NCI-H524 treated with DMSO at 0.1 percent for 48 hours (cell line): ENCODE measurements at regions not wholly inside any gene's neighbourhood (a gene's known extent, or its start where the extent isn't known, plus 50 kb on each side); places are given as distances from the start of the nearest gene placed in this dataset.

Experiments used
- DNase-seq: peaks from one replicate; lab custom pipeline; 2025; lab: John Stamatoyannopoulos, UW

DNA sequence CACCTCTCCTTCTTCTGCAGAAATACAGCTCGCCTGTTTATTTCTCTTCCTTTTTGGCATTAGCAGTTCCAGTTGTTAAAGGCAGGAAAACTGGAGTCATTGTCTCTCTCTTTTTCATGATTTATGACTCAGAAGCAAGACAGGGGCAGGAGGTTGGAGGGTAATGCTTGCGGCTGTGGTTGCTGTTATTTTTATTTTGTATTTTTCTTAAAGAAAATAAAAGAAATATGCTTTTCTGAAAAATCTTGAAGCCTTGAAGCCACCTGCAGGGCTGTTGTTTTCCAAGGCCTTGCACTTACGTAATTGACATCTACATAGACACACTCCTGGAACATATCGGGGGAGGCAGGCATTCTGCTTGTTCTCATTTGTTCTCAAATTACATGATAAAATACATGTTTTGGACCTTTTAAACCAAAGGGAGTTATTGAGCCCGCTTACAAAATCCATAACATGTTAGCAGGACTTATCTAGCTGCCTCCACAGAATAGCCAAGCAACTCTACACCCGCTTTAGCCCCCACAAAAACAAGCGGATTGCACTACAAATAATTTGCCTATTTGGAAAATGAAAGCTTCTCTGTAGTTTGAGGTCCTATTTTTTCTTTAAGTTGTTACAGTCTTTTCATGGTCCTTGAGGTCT lies 1004.6 kb upstream of the NR2F2 start:
- DNase-seq = no peak

GRCh38 chr15:95326431-95327182 lies 1003.9 kb upstream of the NR2F2 start:
- no peak for DNase-seq

- no peak for DNase-seq
Measured at GRCh38 chr15:95327183-95327525, 1003.3 kb upstream of the NR2F2 start.

- no peak for DNase-seq
Measured at GRCh38 chr15:95327661-95328060, 1002.8 kb upstream of the NR2F2 start.

DNA sequence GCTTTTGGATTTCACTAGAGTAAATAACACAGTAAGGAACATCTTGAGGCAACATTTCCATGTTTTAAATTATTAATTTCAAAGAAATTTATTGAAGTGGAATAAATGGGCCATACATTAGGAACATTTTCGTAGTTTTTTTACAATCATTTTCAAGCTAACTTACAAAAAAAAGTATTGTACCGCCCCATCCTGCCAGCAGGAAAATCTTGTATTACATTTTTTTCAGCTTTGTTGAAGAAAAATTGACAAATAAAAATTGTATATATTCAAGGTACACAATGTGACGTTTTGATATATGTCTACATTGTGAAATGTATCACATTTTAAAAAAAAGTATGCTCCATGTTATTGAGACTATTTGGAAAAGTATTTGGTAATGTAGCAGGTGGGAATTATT lies 1001.9 kb upstream of the NR2F2 start:
- no peak for DNase-seq

GRCh38 chr15:95329362-95329761 lies 1001.1 kb upstream of the NR2F2 start:
- DNase-seq = no peak

DNA sequence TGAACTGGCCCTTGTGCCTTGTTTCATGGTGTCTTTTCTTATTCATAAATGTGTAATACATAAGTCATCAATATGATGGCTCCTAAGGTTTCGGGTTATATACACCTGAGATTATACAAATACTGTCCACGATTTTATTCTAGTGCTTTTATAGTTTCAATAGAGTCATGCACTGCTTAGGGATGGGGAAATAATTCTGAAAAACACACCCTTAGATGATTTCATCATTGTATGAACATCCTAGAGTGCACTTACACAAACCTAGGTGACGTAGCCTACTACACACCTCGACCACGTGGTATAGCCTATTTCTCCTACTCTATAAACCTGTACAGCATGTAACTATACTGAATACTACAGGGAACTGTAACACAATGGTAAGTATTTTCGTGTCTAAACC lies 988.8 kb upstream of the NR2F2 start:
- DNase-seq = no peak

DNA sequence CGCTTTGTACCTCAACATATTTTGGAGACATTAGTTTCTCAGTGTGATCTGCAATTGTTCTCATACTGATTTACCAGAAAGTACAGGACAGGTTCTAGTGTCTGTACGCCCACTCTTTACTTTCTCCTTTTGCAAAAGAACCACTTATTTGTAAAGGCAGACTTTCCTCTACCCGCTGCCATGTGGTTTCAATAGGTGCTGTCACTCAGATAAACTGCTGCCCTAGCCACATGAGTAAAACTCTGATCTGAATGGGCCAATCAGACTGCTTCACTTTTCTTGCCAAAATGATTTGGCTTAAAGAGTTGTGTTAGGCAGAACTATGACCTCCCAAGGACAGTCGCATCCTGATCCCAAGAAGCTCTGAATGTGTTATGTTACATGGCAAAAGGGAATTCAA lies 984.6 kb upstream of the NR2F2 start:
- no peak for DNase-seq

DNA sequence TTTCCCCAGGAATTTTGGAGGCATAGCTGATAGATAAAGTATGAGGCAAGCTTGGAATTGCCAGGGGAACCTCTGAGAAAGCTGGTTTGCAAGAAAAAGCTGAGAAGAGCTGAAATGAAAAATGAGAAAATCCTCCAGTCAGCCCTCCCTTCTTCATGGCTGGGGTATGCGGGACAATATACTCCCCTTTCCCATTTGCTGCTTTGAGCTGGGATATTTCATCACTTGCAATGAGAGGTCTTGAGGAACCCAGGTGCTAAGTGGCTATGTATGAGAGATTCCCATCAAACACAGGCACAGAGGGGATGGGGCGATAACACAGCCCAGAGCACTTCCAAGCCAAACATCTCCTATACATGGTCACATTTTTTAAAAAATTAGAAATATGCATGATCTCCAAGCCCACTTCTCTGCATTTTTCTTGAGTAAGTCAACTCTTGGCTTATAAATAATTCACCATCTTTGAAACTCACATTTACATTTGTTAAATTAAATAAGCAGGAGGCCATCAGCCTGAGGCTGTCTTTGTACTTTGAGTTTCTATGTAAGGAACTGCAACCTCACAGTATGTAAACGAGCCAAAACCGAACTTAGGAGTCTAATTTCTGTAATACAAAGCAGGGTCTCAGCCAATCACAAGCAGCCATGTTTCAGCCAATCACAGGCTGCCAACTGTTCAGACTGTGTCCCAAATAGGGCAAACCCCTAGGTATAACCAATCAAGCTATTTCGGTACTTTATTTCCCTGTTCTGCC lies 983.6 kb upstream of the NR2F2 start:
- no peak for DNase-seq

- no peak for DNase-seq
Measured at GRCh38 chr15:95347837-95348236, 982.7 kb upstream of the NR2F2 start.

DNA sequence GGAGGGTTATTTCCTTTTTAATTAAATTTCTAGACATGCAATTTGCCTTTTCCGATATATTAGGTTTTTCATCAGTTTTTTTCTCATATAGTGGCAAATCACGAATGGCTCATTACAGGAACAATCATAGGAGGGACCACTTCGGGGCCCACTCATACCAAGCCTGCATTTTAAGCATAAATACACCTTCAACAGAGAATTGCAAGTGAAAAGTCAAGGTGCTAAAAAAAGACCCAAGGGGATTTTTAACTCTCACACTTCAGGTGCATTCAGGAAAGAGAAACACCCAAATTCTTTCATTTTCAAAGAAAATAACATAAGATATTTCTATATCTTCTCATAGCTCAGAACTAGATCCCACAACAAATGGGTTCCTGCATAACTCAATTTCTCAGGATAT lies 979.6 kb upstream of the NR2F2 start:
- no peak for DNase-seq

DNA sequence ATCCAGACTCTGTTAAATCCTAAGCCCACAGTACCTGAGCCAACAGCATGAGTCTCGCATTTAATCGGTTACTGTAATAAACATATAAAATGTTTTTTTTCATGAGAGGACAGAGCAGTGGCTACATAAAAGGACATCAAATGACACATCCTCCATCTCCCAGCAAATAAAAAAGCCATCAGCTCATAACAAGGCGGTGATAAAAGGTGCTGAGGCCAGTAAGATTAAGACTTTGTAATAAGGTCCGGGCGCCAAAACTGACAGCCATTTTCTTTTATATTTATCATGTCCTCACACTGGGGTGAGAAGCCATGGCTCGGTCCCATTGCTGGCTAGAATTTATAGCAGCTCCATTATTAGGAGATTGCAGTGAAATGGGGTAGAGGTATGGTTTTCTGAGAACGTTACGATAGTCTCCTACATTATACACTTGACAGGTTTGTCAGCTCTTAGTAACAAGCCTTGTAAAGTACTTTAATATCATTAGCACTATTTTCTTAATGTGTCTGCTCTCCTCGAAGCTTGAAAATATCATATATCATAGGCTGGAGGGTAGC lies 977.8 kb upstream of the NR2F2 start:
- no peak for DNase-seq

DNA sequence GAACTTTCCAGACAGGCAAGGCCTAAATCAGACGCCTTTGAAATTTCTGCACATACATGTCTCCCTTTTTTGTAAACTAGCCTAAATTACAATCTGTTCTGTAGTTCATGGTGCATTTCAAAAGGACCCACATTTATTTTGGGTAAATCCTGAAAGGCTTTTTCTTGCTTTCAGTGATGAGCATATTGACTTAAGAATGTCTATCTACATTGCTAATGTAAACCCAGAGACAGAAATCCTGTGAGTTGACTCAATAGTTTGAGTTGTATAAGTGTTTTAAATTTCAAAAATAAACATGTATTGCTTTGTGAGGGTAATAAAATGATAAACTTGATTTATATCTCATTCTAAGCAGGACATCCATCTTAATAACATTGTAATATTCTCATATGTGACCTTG lies 977.0 kb upstream of the NR2F2 start:
- DNase-seq = no peak

GRCh38 chr15:95359966-95360365 lies 970.5 kb upstream of the NR2F2 start:
- no peak for DNase-seq

- DNase-seq = no peak
Measured at GRCh38 chr15:95362306-95362705, 968.2 kb upstream of the NR2F2 start.

DNA sequence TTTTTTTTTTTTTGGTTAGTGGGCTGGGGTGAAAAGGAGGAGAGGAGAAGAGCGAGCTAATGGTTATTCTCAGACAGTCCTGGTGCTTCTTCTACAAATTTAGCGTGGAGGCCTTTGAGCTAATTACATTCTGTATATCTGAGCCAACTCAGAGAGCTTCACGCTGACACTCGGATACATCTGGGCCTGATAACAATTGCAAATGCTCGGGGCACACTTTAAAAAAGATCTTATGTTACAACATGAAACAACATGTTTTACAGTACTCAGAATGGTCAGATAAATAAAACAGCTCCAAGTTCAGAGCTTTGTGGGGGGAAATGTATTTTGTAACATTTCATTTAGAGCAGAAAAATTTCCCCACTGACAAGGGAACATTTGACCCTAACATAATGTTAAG lies 966.9 kb upstream of the NR2F2 start:
- DNase-seq = no peak

GRCh38 chr15:95365511-95366107 lies 964.9 kb upstream of the NR2F2 start:
- no peak for DNase-seq

DNA sequence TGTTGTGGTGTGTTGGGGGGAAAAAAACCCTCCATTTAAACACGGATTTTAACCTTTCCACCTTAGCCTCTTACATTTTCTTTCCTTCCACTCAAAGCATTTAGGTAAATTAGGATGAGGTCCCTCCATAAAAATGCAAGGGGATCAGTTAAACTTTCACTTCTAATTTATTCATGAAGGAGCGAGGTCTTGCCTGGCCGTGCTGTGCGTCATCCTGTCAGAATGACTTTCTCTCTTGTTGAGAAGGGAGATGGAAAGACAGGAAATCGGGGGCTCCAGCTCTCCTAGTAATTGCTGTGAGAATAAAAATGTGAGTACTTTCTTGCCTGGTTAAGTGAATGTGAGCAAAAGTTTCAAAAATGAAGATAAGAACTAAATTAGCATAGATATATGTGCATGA lies 962.3 kb upstream of the NR2F2 start:
- DNase-seq = no peak

DNA sequence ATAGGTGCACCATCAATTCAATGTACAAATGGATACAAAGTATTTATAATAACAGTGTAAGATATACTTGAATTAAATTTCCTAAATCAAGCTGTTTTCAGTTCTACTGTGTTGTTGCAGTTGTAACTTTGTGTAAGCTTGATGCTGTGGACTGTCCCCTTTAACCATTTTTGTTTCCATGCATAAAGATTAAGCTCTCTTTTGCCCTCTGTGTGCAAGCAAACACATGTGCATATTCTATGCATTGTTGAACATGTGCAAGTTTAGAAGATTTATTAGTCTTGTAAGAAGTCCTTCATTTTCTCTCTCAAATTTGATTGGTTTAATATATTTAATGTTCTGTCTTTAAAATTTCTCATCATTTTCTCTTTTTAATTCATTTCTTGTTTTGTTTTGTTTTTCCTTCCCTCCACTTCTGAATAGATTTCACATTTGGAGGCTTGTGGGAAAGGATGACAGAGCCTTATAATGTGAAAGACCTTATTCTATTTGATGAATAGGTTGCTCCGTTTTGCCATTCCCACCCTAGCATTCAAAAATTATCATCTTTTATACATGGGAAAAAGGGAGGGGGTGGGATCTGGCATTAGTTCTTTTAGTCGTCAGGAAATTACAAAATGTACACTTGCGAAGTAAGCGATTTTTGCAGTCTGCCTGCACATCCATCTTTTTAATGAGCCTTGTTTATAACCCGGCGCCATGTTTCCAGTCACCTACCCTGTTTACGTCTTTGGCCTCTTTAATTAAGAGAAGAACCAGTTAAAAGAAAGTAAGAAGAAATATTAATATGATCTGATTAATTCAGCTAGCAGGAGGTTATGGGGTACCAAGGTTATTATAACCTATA lies 961.5 kb upstream of the NR2F2 start:
- DNase-seq = no peak

DNA sequence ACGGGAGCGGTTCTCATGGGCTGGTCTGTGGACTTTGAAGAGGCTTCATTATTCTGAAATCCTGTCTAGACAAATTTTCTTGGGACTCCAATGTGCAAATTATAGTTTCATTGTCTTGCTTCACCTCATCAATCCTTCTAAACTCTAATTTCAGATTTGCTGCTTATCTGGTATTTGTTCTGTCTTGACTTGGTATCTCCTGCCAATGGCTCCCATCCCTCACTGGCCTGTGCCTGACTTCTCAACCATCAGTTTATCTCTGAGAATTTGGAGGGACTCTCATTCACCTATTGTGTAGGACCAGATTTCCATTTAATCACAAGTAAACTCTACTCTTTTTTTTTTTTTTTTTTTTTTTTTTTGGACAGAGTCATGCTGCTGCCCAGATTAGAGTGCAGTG lies 960.2 kb upstream of the NR2F2 start:
- DNase-seq = no peak

GRCh38 chr15:95371664-95372063 lies 958.8 kb upstream of the NR2F2 start:
- no peak for DNase-seq

DNA sequence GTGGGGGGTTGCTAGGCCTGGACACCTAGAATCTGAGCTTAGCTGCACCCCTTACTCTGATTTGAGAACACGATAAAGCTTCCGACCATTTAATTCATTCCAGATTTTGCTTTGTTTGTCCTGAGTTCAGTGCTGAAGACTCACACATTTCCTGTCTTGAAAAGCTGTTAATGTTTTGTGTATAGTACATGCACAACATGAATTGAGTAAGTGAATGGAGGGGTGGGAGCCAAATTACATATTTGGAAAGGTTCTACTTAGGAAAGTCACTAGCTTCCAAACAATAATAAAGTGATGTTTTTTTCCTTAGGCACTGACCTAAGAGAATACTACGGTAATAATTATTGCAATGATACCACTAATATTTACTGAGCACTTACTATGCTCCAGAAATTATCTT lies 955.2 kb upstream of the NR2F2 start:
- no peak for DNase-seq
